ENCODE measurements at regions not wholly inside any gene's neighbourhood (a gene's known extent, or its start where the extent isn't known, plus 50 kb on each side); places are given as distances from the start of the nearest gene placed in this dataset.

DNA sequence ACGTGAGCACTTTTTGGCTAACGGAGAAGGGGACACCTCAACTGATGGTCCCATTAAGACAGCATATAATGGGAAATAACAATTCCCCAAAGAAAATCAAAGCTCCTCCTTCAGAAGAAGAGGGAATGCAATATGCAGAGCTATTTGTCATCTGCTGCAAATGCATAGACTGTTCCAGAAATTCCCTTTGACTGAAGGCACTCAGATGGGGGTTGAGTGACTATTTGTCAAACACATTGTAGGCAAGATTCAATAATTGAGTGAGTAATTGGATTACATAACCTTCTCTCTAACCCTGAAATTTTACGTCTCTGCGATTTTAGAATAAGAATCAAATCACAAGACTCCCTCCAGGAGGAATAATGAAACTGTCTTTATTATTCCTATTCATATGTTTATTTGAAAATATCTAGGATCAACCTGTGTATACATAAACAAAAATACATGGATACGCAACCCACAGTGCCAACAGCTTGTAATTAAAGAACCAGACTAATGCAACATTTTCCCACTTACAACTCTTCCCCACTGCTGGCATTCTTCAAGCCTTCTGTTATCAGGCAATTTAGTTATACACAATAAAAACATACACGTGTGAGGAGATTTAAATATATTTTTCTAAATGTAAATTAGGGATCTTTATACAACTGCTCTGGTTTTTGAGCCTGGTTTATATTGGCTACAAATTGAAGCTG, 256.6 kb downstream of the GBA3 start:
- in situ Hi-C loops (cut with MboI; ENCODE audit: low sequenced_read_pairs): no loop called here

More for the DNA sequence above, 256.6 kb downstream of the GBA3 start:
- Histone ChIP-seq H3K9me1 (ENCODE audit: insufficient read depth, low read length) (no peaks in the 10 kb centered on the region), H2AK5ac (ENCODE audit: low read depth, low read length) (no peak overlapping the region), H3K9me3 (ENCODE audit: control insufficient read depth, insufficient read depth, low read length) (peaks cover 4% of the 10 kb centered on the region), H3K27ac (ENCODE audit: insufficient read depth, low read length) (no peak overlapping the region), H2AK9ac (replicated peaks; ENCODE audit: low read depth, low read length, poor library complexity) (no peak overlapping the region), H2AFZ (replicated peaks; ENCODE audit: low read length, poor library complexity) (no peak overlapping the region), H3K36me3 (ENCODE audit: control insufficient read depth, insufficient read depth, low read length) (no peaks in the 10 kb centered on the region), H2BK120ac (ENCODE audit: low read depth, low read length) (no peak overlapping the region), H3K9ac (ENCODE audit: low read depth, low read length) (no peak overlapping the region), H3K27me3 (ENCODE audit: control insufficient read depth, insufficient read depth, low read length) (no peaks in the 10 kb centered on the region), H3K23ac (ENCODE audit: low read depth, low read length) (no peak overlapping the region), H3K79me1 (ENCODE audit: low read depth in 1 of 2, low read length in 2 of 2) (no peaks in the 10 kb centered on the region), H3K56ac (ENCODE audit: extremely low read depth, insufficient read depth, low read length) (no peak overlapping the region), H2BK15ac (ENCODE audit: low read depth, low read length) (no peak overlapping the region), H3K4me1 (ENCODE audit: control insufficient read depth, insufficient read depth, low read length) (no peaks in the 10 kb centered on the region), H2BK20ac (ENCODE audit: low read depth, low read length) (no peak overlapping the region), H4K8ac (ENCODE audit: low read depth in 2 of 2, low read length in 2 of 2) (no peak overlapping the region), H2BK5ac (ENCODE audit: low read depth, low read length, poor library complexity, severe bottlenecking) (no peak overlapping the region), H4K20me1 (ENCODE audit: insufficient read depth, low read length) (no peaks in the 10 kb centered on the region), H3K4ac (ENCODE audit: low read depth, low read length) (no peak overlapping the region), H4K91ac (ENCODE audit: insufficient read depth, low read depth, low read length) (no peak overlapping the region), H3K4me2 (ENCODE audit: low read depth, low read length) (no peak overlapping the region), H3K18ac (ENCODE audit: low read depth, low read length) (no peak overlapping the region), H3K4me3 (ENCODE audit: insufficient read depth, low read depth, low read length) (no peak overlapping the region), H4K5ac (ENCODE audit: low read depth, low read length) (no peak overlapping the region), H3K14ac (replicated peaks; ENCODE audit: low read depth, low read length) (no peak overlapping the region)
- no CpG with 5 or more reads among the region's 6 CpGs for WGBS, 2 experiments (ENCODE audit: extremely low coverage in 2 of 2, insufficient read length in 1 of 2)
- TF ChIP-seq RAD21 (IDR thresholded peaks at IDR 0.05; ENCODE audit: low read length) (no peak), NFE2L2 (IDR thresholded peaks at IDR 0.05; ENCODE audit: low read depth, low read length) (no peak), RCOR1 (IDR thresholded peaks at IDR 0.05; ENCODE audit: insufficient replicate concordance, low read length) (no peak), FOS (IDR thresholded peaks at IDR 0.05; ENCODE audit: low read depth, low read length) (no peak), CEBPB (IDR thresholded peaks at IDR 0.05; ENCODE audit: low read depth, low read length) (no peak), MAFK (IDR thresholded peaks at IDR 0.05; ENCODE audit: low read depth, low read length) (no peak), CHD1 (IDR thresholded peaks at IDR 0.05; ENCODE audit: low read depth, low read length) (no peak), SMC3 (IDR thresholded peaks at IDR 0.05; ENCODE audit: low read depth, low read length) (no peak), BHLHE40 (IDR thresholded peaks at IDR 0.05; ENCODE audit: low read depth, low read length) (no peak), MXI1 (IDR thresholded peaks at IDR 0.05; ENCODE audit: borderline replicate concordance, low read depth, low read length) (no peak)
- TF ChIP-seq, protein P1, sequence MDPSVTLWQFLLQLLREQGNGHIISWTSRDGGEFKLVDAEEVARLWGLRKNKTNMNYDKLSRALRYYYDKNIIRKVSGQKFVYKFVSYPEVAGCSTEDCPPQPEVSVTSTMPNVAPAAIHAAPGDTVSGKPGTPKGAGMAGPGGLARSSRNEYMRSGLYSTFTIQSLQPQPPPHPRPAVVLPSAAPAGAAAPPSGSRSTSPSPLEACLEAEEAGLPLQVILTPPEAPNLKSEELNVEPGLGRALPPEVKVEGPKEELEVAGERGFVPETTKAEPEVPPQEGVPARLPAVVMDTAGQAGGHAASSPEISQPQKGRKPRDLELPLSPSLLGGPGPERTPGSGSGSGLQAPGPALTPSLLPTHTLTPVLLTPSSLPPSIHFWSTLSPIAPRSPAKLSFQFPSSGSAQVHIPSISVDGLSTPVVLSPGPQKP (IDR thresholded peaks at IDR 0.05; ENCODE audit: borderline replicate concordance, low read depth, low read length): no peak
- ATAC-seq (ENCODE audit: low read depth) (no peak), DNase-seq (no peak)
- no TSS peak for BruUV-seq (replicated peaks)
- ChIA-PET POLR2A (ENCODE audit: unreplicated experiment) (no interaction called here), CTCF (interaction anchor here (0.6 kb wide), 1 partner anchor 24 kb away, joined by 4 read pairs; no protein-coding TSS in a partner anchor)
- dilution Hi-C loops (cut with HindIII; ENCODE audit: low sequenced_read_pairs, unreplicated experiment): no loop called here
- intact Hi-C loops (cut with micrococcal nuclease): no loop called here
